GM21381 (cell line): ENCODE measurements at regions not wholly inside any gene's neighbourhood (a gene's known extent, or its start where the extent isn't known, plus 50 kb on each side); places are given as distances from the start of the nearest gene placed in this dataset.
"Not testable (repeated sequence)": the region's sequence is repeated elsewhere in the genome, so short reads cannot be mapped to it uniquely, and the experiment has no call there.

Experiments used
- ATAC-seq: cut with Tn5 transposase; IDR thresholded peaks from one replicate; pipeline ENCODE4 v1.9.1; 2021; ENCODE audit warnings: mild to moderate bottlenecking, moderate library complexity; ENCODE audit not compliant: unreplicated experiment

GRCh38 chr10:36457751-36458150, 667.6 kb upstream of the ANKRD30A start:
- ATAC-seq, result no peak

DNA sequence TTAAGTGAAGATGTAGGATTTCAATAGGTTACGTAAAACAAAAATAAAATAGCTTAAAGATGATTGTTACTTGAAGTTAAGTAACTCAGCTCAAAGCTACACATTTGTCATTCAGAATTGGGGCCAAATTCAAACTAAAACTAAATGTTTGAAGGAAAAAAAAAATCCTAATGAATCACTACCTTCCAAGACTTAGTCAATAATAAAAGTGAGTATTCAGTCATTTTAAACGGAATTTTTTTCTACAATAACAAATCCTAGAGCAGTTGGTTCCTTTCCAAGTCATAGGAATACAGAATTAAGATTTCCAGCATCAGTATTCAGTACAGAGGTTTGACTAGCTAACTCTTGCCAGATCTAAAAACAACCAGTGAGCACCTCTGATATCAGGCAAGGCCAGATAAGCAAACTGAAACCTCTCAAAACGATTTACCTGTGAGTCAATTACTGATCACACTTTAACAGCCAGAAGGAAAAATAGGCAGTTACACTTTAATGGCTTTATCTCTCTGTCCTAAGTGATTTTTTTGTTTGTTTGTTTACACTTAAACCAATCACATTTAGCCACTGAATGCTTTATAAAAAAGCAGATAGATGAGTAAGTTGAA, 669.8 kb upstream of the ANKRD30A start:
- ATAC-seq, result no peak

DNA sequence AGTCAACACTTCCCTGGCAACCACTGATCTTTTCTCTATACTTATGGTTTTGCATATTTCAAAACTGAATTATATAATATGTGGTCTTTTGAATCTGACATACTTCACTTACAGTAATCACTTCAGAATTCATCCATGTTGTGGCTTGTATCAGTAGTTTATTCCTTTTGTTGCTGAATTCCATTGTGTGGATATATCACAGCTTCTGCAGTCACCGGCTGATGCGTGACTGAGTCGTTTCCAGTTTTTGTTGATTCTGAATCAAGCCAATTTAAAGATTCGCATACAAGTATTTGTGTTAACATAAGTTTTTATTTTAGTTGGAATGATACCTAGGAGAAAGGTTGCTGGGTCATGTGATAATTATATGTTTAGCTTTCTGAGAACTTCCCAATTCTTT, 672.5 kb upstream of the ANKRD30A start:
- no peak for ATAC-seq

DNA sequence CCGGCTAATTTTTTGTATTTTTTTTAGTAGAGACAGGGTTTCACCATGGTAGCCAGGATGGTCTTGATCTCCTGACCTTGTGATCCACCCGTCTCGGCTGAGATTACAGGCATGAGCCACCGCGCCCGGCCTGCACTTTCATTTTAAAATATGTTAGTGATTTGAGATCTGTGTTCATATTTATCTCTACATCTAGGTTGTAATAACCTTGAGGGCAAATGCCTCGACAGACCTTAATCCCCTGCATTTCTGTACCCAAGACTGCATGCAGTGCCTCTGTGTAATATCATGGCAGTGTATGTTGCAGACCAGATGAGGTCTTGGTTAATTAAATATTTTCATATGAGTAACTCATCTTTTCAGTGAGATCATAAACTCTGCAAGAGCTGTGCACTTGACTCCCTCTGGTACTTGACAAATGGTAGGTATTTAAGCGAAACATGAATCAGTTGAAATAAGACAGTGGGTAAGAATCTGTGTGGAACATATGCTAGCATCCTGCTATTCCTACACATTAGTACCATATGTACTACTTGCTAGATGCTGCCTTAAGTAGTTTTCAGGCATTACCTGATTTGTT, 673.9 kb upstream of the ANKRD30A start:
- no peak for ATAC-seq

GRCh38 chr10:36450380-36450779, 675.0 kb upstream of the ANKRD30A start:
- no peak for ATAC-seq

- no peak for ATAC-seq
These were observed 676.4 kb upstream of the ANKRD30A start for GRCh38 chr10:36448760-36449691.

DNA sequence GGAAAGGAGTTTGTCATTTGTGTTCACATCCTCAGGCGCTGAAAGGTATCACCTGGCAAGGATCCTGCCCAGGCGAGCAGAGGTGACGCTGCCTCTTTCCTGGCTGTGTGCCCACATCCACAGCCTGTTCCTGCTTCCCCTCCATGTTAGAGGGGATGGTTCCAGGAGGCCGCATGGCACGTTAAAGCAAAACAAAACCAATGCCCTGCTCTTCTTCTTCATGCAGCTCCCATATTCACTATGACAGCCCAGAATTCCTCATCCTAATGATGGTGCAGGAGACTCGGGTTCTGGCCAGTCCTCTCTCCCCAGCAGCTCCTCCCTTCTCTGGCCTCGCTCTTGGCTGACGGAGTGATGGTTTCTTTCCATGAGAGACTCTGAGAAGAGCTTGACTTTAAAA, 678.5 kb upstream of the ANKRD30A start:
- ATAC-seq, result no peak

DNA sequence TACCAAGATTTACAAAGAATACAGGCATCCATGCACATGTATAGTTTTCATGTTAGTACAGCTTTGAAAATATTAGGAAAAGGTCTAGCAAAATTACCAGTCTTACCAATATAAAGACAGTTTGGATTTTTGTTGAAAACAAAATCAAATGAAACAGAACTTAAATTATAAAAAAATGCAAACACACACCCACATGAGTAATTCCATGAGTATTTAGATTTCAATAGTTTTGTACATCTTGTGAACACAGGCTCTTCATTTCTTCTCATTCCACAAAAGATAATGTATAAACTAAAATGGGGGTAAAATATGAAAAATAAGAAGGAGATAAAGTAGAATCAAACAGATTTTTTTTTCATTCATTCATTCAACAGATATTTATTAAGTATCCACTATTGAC, 682.2 kb upstream of the ANKRD30A start:
- ATAC-seq, result no peak

DNA sequence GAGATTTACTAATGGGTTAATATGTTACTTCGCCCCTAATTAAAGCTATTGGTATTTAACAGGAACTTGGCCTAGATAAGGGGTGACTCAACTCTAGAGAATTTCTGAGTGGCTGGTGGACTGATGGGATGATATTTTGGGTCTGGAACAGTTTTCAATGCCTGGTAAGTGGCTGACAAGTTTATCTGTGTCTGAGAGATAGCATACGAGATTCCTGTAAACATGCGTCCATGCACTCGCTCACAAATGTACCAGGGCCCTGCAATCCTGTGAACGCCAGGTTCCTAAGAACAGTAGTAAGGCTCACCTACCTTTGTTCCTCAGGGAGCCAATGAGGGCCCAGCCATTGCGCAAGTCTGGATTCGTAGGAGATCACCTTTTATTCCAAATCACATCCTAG, 683.8 kb upstream of the ANKRD30A start:
- ATAC-seq, result no peak

GRCh38 chr10:36440539-36440938, 684.9 kb upstream of the ANKRD30A start:
- no peak for ATAC-seq

DNA sequence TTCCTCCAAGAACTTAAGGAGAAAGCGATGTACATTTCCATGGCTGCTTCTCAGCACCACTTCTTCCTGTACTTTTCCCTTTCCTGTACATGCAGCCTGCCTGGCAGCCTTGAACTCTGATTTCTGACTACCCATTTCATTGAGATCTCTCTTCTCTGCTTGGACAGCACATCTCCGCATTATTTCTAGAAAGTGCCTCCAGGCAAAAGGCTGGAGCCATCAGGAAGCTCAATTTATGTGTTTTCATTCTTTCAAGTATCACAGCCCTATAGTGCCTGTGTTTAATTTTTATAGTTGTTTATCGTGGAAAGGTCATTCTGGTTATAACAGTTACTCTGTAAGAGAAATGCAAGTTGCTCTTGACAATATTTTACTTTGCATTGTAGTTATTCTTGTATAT, 688.0 kb upstream of the ANKRD30A start:
- no peak for ATAC-seq

DNA sequence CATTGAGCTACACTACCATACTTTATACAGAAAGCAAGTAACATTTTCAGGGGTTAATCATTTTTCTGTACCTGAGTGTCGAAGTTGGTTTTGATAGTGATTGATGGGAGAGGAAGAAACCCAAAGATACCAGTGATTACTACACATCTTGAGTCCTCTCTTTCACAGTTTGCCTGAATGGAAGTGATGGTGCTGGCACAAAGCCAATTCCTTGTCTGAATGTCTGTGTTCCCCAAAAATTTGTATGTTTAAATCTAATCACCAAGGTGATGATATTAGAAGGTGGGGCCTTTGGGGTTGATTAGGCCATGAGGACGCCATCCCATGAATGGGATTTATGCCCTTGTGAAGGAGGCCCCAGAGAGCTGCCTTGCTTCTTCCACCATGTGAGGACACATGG, 696.9 kb upstream of the ANKRD30A start:
- ATAC-seq, result no peak

DNA sequence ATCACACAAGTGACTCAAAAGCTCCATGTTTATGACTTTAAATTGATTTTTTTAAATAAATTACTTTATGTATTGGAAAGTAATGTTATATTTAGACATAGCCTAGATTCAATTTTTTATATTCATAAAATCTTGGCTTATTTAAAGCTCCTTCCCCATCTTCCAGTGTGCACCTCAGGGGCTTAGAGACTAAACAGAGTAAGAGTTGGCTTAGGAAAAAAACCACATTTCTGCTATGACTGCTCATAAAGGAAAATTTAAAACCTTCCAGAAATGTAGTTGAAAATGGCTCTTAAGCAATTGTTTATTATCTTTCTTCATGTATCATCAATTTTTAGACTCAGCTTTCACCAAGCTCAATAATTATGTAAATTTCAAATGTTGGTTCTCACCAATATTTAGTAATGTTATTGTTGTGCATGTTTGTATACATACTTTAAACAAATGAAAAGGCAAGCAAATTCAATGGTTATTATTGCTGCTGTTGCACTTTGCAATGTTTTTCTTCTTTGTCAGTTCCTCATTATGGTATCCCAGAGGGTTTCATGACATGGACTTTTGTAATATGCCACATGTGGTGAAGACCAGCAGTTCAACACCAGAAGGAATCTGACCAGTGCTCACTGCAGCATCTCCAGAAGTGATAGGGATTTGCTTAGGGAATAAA, 700.1 kb upstream of the ANKRD30A start:
- no peak for ATAC-seq

DNA sequence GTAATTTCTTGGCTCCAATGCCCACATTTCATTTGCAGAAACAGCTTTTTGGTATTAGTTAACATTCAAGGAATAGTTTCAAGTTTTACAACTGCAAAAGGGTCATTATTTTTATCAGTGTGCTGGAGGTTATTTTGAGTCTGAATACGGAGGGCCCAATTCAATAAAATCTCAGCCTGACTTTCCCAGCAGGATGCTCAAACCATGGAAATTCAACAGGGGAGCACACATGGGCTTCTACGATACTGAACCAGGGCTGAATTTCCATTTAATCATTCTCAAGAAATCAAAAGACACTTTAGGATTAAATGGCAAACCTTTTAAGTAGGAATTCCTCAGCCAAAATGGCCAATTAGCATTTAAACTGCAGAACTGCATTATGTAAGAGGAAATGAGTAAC, 700.9 kb upstream of the ANKRD30A start:
- ATAC-seq, result no peak

DNA sequence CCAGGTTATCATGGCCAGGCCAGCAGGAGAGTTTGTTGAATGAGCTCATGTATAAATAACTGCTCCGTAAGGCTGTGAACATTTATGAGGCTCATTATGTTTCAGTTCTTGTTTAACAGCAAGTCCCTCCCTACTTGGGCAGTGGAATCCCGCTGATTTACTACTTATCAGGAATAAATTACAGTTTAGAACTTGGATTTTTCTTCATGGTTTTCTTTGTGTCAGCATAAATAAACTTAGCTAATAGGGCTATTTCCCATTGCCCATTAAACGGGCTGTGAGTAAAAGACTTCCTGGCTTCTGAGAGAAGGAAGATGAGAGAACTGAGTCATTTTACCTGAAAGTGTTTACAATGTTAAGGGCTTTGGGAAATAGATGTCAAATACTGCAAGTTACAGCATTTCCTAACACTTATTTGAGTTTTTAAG, 701.6 kb upstream of the ANKRD30A start:
- no peak for ATAC-seq

DNA sequence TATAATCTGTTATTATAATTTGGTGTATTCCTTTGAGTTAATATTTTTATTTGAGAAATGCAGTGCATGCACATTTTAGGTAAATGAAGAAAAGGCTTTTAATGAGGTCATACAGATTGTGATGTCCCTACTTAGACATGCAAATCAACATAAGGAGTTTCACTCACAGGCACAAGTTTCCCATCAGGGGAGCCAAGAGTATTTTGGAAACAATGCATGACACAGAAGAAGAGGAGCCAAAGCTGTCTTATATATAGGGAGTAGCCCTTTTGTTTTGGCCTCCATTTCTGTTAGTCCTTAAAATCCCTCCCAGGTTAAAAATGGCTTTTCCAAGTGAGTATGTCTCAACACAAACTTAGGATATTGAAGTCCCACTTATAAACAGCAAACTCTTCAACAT, 703.4 kb upstream of the ANKRD30A start:
- no peak for ATAC-seq

DNA sequence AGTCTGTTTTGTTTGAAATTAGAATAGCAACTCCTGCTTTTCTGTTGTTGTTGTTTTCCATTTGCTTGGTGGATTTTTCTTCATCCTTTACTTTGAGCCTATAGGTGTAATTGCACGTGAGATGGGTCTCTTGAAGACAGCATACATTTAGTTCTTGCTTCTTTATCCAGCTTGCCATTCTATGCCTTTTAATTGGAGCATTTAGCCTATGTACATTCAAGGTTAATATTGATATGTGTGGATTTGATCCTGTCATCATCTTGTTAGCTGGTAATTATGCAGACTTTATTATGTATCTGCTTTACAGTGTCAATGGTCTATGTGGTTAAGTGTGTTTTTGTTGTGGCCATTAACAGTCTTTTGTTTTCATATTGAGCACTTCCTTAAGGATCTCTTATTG, 708.9 kb upstream of the ANKRD30A start:
- ATAC-seq, result no peak

GRCh38 chr10:36412942-36413341, 712.5 kb upstream of the ANKRD30A start:
- no peak for ATAC-seq

DNA sequence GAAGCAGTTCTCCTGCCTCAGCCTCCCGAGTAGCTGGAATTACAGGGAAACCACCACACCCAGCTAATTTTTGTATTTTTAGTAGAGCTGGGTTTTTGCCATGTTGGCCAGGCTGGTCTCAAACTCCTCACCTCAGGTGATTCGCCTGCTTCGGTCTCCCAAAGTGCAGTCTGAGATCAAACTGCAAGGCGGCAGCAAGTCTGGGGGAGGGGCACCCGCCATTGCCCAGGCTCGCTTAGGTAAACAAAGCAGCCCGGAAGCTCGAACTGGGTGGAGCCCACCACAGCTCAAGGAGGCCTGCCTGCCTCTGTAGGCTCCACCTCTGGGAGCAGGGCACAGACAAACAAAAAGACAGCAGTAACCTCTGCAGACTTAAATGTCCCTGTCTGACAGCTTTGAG, 725.2 kb upstream of the ANKRD30A start:
- not testable (repeated sequence) for ATAC-seq

GRCh38 chr10:36393801-36394200, 731.6 kb upstream of the ANKRD30A start:
- no peak for ATAC-seq

- ATAC-seq, result no peak
These were observed 734.0 kb upstream of the ANKRD30A start for GRCh38 chr10:36391405-36391804.

GRCh38 chr10:36390221-36390620, 735.2 kb upstream of the ANKRD30A start:
- no peak for ATAC-seq
